ENCODE measurements at regions not wholly inside any gene's neighbourhood (a gene's known extent, or its start where the extent isn't known, plus 50 kb on each side); places are given as distances from the start of the nearest gene placed in this dataset.

- TF ChIP-seq, protein P1, sequence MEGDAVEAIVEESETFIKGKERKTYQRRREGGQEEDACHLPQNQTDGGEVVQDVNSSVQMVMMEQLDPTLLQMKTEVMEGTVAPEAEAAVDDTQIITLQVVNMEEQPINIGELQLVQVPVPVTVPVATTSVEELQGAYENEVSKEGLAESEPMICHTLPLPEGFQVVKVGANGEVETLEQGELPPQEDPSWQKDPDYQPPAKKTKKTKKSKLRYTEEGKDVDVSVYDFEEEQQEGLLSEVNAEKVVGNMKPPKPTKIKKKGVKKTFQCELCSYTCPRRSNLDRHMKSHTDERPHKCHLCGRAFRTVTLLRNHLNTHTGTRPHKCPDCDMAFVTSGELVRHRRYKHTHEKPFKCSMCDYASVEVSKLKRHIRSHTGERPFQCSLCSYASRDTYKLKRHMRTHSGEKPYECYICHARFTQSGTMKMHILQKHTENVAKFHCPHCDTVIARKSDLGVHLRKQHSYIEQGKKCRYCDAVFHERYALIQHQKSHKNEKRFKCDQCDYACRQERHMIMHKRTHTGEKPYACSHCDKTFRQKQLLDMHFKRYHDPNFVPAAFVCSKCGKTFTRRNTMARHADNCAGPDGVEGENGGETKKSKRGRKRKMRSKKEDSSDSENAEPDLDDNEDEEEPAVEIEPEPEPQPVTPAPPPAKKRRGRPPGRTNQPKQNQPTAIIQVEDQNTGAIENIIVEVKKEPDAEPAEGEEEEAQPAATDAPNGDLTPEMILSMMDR (IDR thresholded peaks at IDR 0.05): no peak
- no peak for TF ChIP-seq IRF3 (IDR thresholded peaks at IDR 0.05; ENCODE audit: low read depth, low read length)
- no peak for TF ChIP-seq FOXJ3 (CRISPR knock-in tag; IDR thresholded peaks at IDR 0.05)
Measured at GRCh38 chr1:234844479-234845031, 234.6 kb upstream of the IRF2BP2 start (continued).

DNA sequence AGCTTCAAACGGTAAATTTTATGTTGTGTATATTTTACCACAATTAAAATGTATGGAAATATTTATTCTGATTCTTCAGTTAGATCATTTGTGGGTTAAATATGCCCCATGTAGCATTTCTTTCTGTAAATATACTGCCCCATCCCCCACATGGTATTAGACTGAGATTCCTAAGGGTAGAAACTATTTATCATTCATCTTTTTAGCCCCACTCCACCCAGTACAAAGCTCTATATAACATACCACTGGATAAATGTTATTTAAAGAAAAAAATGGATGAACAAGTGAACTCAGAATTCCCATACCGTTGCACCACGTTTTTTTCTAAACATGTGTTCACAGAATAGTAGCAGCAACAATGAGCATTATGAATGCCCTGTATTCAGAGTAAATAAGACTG is 234.0 kb upstream of the IRF2BP2 start:
- Histone ChIP-seq H3K36me3 (replicated peaks in 1 of 2; ENCODE audit: control insufficient read depth in 1 of 2, insufficient read depth in 2 of 2, low read length in 1 of 2) (no peaks in the 10 kb centered on the region), H3K9me3 (no peaks in the 10 kb centered on the region), H3K4me2 (no peak overlapping the region), H3K79me2 (ENCODE audit: insufficient read depth) (no peaks in the 10 kb centered on the region), H3K27me3 (ENCODE audit: insufficient read depth) (no peaks in the 10 kb centered on the region), H3K4me3 (ENCODE audit: low read depth in 2 of 2, low read length in 1 of 2) (no peak overlapping the region), H3K27ac (ENCODE audit: low read depth in 2 of 2, low read length in 1 of 2) (no peak overlapping the region), H3F3A (replicated peaks; ENCODE audit: insufficient read depth) (no peaks in the 10 kb centered on the region), H3K9ac (no peak overlapping the region), H4K20me1 (ENCODE audit: insufficient read depth) (no peaks in the 10 kb centered on the region), H2AFZ (ENCODE audit: low read depth) (no peak overlapping the region), H3K9me2 (no peaks in the 10 kb centered on the region), H3K4me1 (ENCODE audit: control insufficient read depth in 1 of 2, insufficient read depth in 2 of 2, low read depth in 1 of 2, low read length in 1 of 2) (peaks cover under 1 to 9% of the 10 kb centered on the region in 2 experiments; a peak in 3 of 4 replicates)
- no peak for DNase-seq
- ChIA-PET POLR2A (no interaction called here), CTCF (no interaction called here)
- TF ChIP-seq REST (IDR thresholded peaks at IDR 0.05; ENCODE audit: low read depth, low read length) (no peak), ELF1 (IDR thresholded peaks at IDR 0.05) (no peak), RXRA (IDR thresholded peaks at IDR 0.05; ENCODE audit: borderline replicate concordance, low read depth) (no peak), RCOR1 (IDR thresholded peaks at IDR 0.05; ENCODE audit: low read length) (no peak), TCF12 (IDR thresholded peaks at IDR 0.05) (no peak), EP300 (IDR thresholded peaks at IDR 0.05; ENCODE audit: borderline replicate concordance in 1 of 2, low read depth in 1 of 2, low read length in 1 of 2) (no peak), MXI1 (IDR thresholded peaks at IDR 0.05; ENCODE audit: low read depth, low read length) (no peak), MAX (IDR thresholded peaks at IDR 0.05; ENCODE audit: low read depth) (no peak), FOSL2 (IDR thresholded peaks at IDR 0.05; ENCODE audit: borderline replicate concordance, low read depth) (no peak), EZH2phosphoT487 (IDR thresholded peaks at IDR 0.05; ENCODE audit: borderline replicate concordance, low read depth) (no peak), NFIC (IDR thresholded peaks at IDR 0.05; ENCODE audit: borderline replicate concordance) (no peak), TEAD4 (IDR thresholded peaks at IDR 0.05; ENCODE audit: borderline replicate concordance, insufficient read depth) (no peak), TAF1 (IDR thresholded peaks at IDR 0.05; ENCODE audit: borderline replicate concordance, low read depth, low read length) (no peak), RAD21 (IDR thresholded peaks at IDR 0.05; ENCODE audit: low read length) (no peak), GATA2 (CRISPR knock-in tag; IDR thresholded peaks at IDR 0.05) (no peak), FOXM1 (IDR thresholded peaks at IDR 0.05; ENCODE audit: low read depth) (no peak), JUND (IDR thresholded peaks at IDR 0.05) (no peak)
- 94% methylated on average over 3 of the region's 3 CpGs for WGBS (ENCODE audit: low lambda C conversion rate)

Measured in SK-N-SH (cell line).